Renal cortical epithelial cell (primary cell): ENCODE measurements at regions not wholly inside any gene's neighbourhood (a gene's known extent, or its start where the extent isn't known, plus 50 kb on each side); places are given as distances from the start of the nearest gene placed in this dataset.
"Not testable (repeated sequence)": the region's sequence is repeated elsewhere in the genome, so short reads cannot be mapped to it uniquely, and the experiment has no call there.

Experiments
- DNase-seq: peaks from one replicate; pipeline ENCODE4 v3.0.0-alpha.2; 2011; ENCODE audit warnings: low read depth

DNA sequence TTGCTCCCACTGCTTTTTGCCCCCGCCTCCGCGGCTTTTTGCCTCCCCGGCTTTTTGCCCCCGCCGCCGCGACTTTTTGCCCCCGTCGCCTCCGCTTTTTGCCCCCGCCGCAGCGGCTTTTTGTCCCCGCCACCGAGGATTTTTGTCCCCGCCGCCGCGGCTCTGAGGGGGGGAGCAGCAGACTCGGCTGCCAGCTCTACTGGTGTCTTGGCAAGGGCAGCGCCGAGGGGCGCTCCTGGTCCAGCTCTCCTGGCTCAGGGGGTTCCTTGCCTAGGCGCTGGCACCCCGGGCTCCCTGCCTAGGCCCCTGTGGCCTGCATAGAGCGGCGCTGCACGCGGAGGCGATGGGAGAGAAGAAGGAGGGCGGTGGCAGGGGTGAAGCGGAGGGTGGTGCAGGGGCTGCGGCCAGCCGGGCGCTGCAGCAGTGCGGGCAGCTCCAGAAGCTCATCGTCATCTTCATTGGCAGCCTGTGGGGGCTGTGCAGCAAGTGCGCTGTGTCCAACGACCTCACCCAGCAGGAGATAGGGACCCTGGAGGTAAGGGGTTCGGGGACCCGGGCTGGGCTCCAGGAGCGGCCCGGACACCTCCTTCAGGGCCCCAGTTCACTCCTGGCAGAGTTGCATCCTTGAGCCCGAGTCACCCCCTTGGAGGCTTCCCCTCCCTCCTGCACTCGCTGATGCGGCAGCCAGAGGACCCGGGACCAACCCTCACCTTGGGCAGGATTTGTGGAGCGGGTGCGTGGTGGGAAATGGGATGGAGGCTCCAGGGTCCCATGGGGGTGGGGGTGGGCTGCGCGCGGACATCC lies 642.4 kb downstream of the GOLGA6L6 start:
- no peak for DNase-seq

- DNase-seq, result not testable (repeated sequence)
Observed at GRCh38 chr15:19888811-19889210, 652.8 kb downstream of the GOLGA6L6 start.

DNA sequence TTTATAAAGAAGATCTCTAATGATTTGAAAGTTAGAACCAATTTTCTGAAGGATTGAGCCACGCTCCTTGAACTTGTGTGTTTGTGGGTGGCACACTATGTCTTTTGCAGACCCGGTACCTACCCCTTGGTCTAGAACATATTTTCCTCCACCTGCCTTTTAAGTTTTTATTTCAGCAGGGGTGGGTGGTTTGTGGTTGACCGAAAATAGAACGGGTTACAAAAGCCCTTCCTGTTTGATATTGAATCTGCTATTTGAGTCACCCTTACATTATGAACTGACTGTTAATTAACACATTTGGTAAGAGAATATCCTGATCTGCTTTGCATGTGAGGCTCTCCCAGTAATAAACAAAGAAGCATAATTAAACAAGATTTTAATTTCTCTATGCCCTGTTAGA lies 697.5 kb downstream of the GOLGA6L6 start:
- not testable (repeated sequence) for DNase-seq
